HG03571 (cell line): ENCODE measurements at regions not wholly inside any gene's neighbourhood (a gene's known extent, or its start where the extent isn't known, plus 50 kb on each side); places are given as distances from the start of the nearest gene placed in this dataset.
"Not testable (repeated sequence)": the region's sequence is repeated elsewhere in the genome, so short reads cannot be mapped to it uniquely, and the experiment has no call there.

Experiments used
- ATAC-seq: cut with Tn5 transposase; IDR thresholded peaks from one replicate; pipeline ENCODE4 v1.9.1; 2021; ENCODE audit not compliant: unreplicated experiment

DNA sequence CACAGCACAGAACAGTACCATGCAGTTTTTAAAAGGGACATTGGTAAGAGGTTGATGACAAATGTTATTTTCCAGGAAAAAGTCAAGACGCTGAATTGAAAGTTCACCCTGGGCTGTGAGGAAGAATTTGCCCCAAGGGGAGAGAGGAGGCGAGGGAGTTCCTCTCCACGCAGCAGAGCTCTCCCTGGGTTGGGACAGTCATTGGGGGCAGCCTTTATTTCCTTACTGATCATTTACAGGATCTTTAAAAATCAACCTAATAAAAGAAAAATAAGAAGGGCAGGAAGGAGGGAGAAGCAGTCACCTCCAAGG lies 49.9 kb upstream of the WNT7B start:
- no peak for ATAC-seq

DNA sequence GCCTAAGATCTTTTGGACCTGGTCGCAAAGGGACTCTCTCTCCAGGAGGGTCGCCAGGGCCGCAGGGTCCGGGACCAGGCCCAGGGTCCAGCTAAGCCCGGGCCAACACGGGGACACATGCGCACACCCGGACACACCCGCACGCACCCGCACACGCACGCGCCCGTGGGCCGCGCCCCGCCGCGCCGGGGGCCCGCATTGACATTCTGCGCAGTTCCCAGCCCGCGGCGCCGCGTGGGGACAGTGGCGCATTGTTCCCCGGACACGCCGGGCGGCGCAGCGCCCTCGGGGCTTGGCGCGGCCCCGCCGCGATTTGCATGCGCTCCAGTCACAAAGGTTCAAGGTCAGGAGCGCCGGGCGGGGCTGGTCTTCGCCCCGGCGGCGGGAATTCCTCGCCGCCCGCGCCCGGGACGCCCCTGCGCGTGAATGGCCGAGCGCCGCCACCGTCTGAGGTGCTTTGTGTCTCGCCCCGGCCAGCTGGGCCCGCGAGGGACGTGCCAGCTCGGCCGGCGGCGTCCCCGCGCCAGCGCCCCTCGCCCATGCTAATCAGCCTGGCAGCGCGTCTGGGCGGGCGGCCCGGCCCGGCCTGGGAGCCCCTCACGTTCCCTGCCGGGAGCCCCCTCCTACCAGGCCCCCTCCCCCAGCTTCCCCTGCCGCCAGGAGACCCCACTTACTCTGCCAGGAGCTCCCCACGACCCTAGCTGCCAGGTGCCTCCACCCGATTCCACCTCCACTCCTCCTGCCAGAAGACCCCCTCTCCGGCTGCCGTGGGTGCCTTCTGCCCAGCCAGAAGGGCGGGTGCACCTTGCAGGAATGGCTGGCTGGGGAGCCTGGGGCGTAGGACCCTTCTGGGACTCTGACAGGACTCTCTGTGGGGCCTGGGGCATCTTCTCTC lies 50.5 kb upstream of the WNT7B start:
- no peak for ATAC-seq

DNA sequence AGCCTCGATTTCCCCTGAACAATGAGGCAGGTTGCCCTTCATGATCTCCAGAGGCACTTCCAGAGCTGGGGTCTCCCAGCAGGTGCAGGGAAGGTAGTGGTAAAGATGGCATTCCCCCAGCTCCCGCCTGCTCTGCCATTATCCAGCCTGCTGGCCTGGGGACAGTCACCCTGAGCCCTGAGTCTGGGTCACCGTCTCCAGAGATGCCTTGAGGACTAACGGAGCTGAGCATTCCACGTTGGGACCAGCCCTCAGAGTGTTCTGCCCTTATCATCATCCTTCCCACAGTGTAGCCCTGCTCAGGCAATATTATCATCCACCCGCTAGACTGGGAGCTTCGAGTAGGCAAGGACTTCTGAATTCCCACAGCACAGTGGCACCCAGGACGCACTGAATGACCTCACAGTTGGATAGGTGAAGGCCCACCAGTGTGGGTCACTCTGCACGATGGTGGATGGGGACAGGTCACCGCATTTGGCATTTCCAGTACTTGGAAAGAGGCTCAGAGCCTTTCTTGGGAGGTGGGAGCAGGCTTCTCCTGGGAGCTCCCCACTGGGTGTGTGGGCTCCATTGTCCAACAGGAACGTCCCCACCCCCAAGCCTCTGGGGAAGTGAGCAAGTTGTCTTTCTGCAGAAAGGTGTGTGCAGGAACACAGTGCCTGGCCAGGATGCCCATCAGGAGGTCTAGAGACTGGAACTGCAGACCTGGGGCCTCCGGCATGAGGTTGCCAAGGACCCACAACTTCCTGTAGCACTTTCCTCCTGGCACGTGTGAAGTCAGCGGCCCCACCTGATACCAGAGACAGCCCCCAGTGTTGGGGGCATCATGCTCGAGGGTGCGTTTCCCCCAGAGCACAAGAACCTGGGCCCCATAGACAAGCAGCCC lies 51.4 kb upstream of the WNT7B start:
- no peak for ATAC-seq

DNA sequence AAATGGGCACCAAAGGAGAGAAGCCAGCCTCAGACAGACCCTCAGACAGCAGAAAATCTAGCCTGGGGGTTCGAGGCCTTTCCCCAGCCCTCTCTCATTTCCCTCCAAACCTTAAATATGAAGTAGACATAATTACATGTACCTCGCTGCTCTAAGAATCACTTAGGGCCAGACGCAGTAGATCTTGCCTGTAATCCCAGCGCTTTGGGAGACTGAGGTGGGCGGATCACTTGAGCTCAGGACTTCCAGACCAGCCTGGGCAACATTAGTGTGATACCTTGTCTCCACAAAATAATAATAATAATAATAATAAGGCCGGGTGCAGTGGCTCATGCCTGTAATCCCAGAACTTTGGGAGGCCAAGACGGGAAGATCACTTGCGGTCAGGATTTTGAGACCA lies 52.1 kb upstream of the WNT7B start:
- ATAC-seq: no peak

DNA sequence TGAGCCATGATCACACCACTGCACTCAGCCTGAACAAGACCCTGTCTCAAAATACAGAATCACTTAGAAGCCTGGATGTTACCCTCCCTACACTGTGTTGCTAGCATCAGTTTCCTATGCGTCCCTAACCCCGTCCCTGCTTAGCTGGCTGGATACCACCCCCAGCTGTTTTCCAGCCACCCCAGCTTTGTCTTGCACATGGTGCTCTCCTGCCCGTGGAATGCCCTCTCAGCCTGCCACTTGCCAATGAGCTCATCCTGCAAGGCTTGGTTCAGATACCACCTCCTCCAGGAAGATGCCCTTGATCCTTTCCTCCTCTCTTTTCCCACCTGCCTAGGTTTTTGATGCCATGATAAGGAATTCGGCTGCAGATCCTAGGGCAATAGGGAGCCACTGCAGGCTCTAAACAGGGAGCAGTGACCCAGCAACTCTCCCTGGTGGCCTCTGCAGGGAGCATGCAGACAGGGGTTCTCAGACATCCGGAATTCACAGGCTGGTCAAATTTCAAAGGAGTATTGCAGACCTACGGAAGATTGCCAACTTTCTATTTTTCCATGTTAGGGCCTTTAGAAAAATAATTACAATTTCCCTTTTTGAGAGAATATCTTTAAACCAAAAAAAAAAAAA lies 52.7 kb upstream of the WNT7B start:
- ATAC-seq: no peak

DNA sequence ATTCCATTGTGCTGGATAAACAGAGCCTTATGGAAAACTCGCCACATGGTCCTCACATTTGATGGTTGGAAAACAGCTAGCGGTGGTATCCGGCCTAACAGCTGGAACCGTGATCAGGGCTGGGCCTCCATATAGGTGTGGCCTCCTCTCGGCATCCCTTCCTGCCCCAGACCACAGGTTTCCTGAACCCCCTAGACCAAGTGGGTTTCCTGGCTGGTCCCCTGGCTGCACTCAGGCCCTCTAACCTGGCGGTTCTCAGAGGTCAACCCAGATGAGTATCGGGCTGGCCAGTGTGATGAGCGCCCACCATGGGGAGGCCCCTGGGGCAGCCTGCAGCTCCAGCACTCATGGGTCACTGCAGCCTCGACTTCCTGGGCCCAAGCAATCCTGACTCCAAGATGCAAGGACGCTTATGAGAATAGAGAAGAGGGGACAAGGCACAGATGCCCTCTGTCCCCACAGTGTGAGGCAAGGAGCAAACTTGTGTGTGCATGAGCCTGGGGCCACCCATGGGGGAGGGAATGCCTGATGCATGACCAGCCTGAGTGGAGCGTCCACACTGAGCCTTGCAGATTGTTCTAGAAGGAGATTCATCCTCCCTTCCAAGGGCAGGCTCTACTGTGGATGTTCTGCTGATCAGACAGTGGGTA lies 53.4 kb upstream of the WNT7B start:
- no peak for ATAC-seq

DNA sequence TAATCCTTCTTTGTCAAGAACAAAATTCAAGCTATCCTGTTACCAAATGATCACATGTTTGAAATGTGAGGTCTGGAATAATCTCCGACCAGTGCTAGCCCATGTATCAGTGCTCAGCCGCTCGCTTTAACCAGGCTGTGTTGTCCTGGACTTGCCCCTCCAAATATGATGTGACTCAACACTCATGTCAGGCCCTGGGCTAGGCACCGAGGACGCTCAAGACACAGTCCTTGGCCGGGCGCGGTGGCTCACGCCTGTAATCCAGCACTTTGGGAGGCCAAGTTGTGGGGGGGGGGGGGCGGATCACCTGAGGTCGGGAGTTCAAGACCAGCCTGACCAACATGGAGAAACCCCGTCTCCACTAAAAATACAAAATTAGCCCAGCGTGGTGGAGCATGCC lies 54.1 kb upstream of the WNT7B start:
- no peak for ATAC-seq

DNA sequence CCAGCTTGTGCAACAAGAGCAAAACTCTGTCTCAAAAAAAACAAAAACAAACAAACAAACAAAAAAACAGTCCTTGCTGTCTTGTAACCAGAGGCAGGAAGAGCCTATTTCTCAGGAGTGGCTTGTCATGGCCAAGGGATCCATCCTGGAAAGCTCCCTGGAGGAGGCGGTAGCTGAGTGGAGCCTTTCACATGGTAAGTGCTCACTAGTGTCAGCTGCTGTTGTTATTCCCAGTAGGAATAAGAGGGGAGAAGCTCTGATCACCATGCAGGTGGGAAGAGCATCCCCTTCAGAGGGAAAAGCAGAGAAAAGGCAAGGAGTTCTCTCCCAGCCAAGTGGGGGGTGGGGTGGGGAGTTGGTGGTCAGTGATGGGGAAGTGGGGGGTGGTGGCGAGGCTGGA lies 54.6 kb upstream of the WNT7B start:
- no peak for ATAC-seq

DNA sequence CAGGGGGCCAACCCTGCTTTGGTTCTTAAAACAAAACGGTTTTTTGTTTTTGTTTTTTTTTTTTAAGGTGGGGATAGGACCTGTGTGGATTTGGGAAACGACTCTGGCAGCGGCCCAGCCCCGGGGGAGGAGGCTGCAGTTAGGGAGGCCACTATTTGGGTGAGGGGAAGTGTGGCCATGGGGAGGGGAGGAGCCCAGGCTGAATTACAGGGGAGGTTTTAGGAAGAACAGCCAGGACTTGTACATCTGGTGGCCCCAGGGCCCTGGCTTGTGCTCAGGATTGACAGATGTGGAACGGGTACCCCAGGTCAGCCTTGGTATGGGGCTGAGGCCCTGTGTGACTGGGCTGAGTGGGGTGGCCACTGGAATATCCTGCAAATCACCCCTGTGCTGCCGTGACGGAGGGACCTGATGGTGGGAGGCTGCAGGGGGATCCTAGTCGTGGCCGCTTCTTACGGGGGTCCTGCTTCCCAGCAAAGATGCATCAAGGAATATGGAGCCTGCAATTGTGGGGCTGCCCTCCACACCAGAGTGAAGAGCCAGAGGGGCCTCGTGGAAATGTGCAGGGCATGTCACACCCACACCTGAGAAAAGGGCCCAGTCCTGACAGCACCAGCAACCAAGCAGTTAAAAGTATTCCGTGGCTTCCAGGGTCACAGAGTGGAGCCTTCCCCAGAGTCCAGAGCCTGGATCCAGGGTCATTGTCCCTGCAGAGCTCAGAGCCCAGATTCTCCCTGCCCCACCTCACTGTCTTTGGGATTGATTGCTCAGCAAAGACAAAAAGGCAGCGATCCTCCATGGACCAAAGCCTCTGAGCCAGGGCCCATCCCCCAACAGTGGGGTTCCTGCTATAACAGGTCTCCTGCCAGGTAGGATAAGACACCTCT lies 55.2 kb upstream of the WNT7B start:
- ATAC-seq: no peak

DNA sequence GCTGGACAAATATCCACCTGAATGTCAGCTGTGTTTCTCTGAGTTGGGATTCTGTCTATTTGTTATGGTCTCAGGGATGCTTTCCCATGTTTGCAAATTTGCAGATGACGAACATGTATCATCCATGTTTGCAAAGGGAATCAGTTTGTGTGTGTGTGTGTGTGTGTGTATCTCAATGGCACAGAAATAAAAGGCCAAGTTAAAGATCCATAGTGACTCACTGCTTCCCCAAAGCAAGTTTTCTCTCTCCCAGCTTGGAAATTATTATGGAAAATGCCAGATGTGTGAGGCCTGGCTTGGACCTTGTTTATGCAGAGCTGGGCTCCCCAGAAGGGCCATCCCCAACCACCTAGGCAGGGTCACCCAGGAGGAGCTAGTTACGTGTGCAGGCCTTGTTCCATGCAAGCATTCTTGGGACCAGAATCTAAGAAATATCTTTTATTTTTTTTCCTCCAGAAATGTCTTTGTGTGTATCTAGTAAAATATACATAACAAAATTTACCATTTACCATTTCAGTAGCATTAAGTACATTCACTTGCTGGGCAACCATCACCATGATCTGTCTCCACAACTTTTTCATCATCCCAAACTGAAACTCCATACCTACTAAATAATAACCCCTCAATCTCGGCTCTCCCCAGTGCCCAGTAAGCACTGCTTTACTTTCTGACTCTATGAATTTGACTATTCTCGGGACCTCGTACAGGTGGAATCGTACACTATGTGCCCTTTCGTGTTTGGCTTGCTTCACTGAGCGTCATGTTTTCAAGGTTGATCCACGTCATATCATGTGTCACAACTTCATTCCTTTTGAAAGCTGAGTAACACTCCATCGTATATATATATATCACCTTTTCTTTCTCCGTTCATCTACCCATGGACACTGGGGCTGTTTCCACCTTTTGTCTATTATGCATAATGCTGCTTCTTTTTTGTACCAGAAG lies 56.6 kb upstream of the WNT7B start:
- no peak for ATAC-seq

DNA sequence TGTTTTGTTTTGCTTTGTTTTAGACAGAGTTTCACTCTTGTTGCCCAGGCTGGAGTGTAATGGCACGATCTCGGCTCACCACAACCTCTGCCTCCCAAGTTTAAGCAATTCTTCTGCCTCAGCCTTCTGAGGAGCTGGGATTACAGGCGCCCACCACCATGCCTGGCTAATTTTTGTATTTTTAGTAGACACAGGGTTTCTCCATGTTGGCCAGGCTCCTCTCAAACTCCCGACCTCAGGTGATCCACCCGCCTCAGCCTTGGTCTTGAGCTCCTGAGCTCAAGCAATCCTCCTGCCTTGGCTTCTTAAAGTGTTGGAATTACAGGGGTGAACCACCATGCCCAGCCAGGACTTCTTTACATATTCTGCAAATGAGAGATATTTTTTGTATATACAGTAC lies 57.5 kb upstream of the WNT7B start:
- ATAC-seq: not testable (repeated sequence)

DNA sequence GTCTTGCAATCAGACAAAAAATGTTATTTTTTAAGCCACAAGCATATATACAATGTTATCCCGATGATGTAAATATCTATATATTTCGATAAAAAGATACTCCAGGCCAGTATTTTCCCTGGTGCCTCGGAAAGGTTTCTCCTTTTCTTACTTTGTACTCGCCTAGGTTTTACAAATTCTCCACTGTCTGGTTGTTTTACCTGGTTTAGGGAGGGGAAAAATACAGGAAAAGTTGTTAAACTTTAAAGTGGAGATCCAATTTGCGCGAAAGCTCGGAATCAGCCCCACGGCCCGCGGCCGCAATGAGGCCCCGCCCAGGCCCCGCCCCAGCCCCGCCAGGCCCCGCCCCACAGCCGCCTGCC lies 58.4 kb upstream of the WNT7B start:
- no peak for ATAC-seq

DNA sequence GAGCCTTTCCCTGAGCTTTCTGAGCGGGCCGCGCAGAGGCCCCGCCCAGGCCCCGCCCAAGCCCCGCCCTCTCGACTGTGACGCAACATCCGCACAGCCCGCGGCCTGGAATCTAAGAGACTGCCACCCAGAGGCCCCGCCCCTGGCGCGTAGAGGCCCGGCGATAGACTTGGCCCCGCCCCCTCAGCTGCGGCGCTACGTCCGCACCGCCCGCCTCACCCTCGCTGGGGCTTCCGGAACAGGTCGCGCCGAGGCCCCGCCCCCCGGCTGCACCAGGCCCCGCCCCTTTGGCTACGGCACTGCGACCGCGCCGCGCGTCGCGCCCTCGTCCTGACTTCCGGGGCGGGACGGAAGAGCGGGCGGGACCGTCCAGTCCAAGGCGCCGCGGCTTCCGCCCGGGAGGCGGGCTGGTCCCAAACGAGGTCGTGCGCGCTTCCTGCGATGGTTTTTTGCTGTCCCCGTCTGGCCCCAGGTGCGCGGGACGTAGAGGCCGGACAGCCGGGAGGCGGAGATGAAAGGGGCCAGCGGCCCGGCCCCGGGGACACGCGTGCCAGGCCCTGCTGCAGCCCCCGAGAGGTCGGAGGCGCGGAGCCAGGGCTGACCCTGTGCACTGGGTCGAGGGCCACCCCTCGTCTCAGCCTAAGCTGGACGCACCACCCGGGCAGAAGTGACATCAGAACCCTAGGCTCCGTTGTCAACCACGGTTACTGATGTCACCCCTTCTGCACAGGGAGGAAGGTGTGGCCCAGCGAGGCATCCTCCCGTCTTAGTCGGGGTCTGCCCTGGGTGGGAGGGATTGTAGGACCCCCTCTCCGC lies 59.0 kb upstream of the WNT7B start:
- peak; percentile 89 for ATAC-seq

DNA sequence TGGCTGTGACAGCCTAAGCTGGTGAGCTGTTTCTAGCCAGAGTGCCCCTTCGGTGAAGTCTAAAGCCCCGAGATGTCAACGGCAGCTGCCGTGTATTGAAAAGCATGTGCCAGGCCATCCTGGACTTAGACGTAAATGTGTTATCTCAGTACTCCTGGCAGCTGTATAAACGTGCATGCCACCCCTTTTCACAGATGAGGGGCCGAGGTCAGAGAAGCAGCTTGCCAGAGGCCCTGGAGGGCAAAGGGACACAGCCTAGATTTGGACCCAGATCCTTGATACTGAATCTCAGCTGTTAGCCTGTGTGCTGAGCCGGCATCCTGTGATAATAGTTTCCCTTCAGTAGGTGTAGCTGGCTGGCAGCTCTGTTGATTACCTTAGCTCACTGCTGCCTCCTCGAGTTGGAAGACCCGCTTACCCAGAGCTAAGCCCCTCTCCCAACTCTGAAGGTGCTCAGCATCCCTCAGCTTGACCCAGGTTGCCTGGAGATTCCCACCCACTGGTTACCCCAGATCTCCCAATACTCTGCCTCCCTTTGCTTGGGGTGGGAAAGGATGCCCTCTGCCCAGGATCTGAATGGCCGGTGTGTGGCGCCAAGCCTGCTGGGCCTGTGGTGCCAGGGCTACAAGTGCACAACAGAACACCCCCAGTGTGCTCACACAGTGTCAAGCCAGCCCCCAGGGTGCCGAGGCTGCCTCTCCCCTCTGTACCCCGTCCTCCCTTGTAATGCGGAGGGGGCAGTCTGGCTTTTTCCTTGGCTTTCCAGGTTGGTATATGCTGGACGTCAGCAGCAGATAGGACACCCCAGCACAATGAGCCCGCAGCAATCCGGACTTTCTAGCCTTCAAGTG lies 59.8 kb upstream of the WNT7B start:
- no peak for ATAC-seq

DNA sequence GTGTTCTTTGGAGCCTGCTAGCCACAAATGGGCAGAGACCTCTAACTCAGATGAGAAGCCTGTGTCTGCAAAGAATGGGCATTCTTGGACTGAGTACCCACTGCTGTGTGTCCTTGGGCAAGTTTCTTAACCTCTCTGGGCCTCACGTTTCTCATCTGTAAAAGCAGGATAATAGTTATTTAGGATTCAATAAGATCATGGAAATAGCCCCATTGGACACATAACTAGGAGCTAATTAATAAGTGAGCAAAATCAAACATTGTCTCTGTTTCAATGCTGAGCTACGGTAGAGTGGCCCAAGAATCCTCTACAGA lies 61.2 kb upstream of the WNT7B start:
- ATAC-seq: no peak

DNA sequence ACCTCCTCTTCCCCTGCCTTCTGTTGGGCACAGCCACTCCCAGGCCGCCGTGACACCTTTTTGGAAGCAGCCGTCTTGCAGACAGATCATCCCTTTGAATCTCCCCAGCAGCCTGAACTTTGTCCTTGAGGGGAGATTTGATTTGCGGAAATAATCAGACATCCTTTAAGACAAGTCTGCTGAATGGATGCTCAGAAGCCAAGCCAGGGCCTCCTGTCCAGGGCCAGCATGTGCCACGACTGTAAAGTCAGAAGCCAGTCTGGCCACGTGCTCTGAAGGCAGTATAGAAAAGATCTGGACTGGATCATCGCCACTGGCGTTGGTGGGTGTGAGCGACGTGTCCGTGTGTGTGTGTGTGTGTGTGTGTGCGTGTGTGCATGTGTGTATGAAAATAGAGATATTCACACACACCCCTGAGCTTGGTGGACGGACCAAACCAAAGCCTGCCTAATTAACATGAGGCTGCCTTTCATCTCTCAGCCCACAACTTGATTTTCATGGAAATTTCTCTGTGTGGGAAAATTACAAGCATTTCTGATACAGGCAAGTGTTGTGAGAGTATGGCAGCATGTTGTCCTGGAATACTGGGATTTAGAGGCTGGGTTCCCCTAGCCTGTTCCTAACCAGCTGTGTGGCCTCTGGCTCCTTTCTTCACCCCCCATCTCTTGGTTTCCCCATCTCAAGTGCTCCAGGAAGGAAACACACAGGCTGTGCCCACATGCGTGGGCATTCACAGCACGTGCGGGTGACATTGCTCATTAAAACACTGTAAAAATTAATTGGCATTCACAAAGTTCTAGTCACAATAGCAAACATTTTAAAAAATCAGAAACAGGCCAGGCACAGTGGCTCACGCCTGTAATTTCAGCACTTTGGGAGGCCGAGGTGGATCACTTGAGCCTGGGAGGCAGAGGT lies 61.8 kb upstream of the WNT7B start:
- ATAC-seq: no peak

DNA sequence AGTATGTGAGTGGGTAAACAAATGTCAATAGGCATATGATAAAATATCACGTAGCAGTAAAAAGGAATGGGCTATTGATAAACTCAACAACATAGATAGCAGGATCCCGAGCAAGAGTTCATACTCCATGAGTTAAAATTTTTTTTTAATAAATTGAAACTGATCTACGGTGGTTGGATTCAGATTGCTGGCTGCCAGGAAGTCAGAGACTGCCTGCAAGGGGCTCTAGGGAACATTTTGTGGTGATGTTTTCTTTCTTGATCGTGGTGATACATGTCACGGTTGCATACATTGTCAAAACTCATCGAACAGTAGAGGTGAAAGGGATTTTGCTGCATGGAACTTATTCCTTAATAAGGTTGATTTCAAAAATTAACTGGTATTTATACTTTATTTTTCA lies 62.6 kb upstream of the WNT7B start:
- ATAC-seq: no peak
